ENCODE measurements at regions not wholly inside any gene's neighbourhood (a gene's known extent, or its start where the extent isn't known, plus 50 kb on each side); places are given as distances from the start of the nearest gene placed in this dataset.

GRCh38 chr4:104740161-104740560 lies 245.5 kb upstream of the CXXC4 start:
- Histone ChIP-seq H3K27ac (ENCODE audit: poor library complexity, severe bottlenecking) (no peak overlapping the region), H3K4me3 (ENCODE audit: severe bottlenecking) (no peak overlapping the region), H3K9me3 (ENCODE audit: severe bottlenecking) (no peaks in the 10 kb centered on the region), H3K27me3 (ENCODE audit: insufficient read depth, poor library complexity, severe bottlenecking) (no peaks in the 10 kb centered on the region), H3K36me3 (ENCODE audit: low read depth) (no peaks in the 10 kb centered on the region), H3K4me1 (ENCODE audit: insufficient read depth, poor library complexity, severe bottlenecking) (no peaks in the 10 kb centered on the region)
- no peak for DNase-seq (ENCODE audit: low spot score)
- ATAC-seq (ENCODE audit: low read depth), result no peak
- TF ChIP-seq CTCF (IDR thresholded peaks at IDR 0.05; ENCODE audit: poor library complexity, severe bottlenecking), result no peak

GRCh38 chr4:104743215-104743653 lies 248.5 kb upstream of the CXXC4 start:
- no peaks in the 10 kb centered on the region for H3K27me3 ChIP-seq (ENCODE audit: insufficient read depth, poor library complexity, severe bottlenecking)
- DNase-seq (ENCODE audit: low spot score) (no peak), ATAC-seq (ENCODE audit: low read depth) (no peak)
- no peak overlapping the region for H3K4me3 ChIP-seq (ENCODE audit: severe bottlenecking)
- no peak for TF ChIP-seq CTCF (IDR thresholded peaks at IDR 0.05; ENCODE audit: poor library complexity, severe bottlenecking)
- no peaks in the 10 kb centered on the region for H3K4me1 ChIP-seq (ENCODE audit: insufficient read depth, poor library complexity, severe bottlenecking)
- no peaks in the 10 kb centered on the region for H3K36me3 ChIP-seq (ENCODE audit: low read depth)
- no peak overlapping the region for H3K27ac ChIP-seq (ENCODE audit: poor library complexity, severe bottlenecking)
- no peaks in the 10 kb centered on the region for H3K9me3 ChIP-seq (ENCODE audit: severe bottlenecking)

- H3K9me3 ChIP-seq (ENCODE audit: severe bottlenecking), result no peaks in the 10 kb centered on the region
- ATAC-seq (ENCODE audit: low read depth), result no peak
- no peak for TF ChIP-seq CTCF (IDR thresholded peaks at IDR 0.05; ENCODE audit: poor library complexity, severe bottlenecking)
- H3K36me3 ChIP-seq (ENCODE audit: low read depth), result no peaks in the 10 kb centered on the region
- no peak overlapping the region for H3K4me3 ChIP-seq (ENCODE audit: severe bottlenecking)
- H3K4me1 ChIP-seq (ENCODE audit: insufficient read depth, poor library complexity, severe bottlenecking), result peaks cover 3% of the 10 kb centered on the region
- no peak overlapping the region for H3K27ac ChIP-seq (ENCODE audit: poor library complexity, severe bottlenecking)
- DNase-seq (ENCODE audit: low spot score), result no peak
- no peaks in the 10 kb centered on the region for H3K27me3 ChIP-seq (ENCODE audit: insufficient read depth, poor library complexity, severe bottlenecking)
Observed at GRCh38 chr4:104747635-104748034, 252.9 kb upstream of the CXXC4 start.

- TF ChIP-seq CTCF (IDR thresholded peaks at IDR 0.05; ENCODE audit: poor library complexity, severe bottlenecking), result no peak
- Histone ChIP-seq H3K4me3 (ENCODE audit: severe bottlenecking) (no peak overlapping the region), H3K4me1 (ENCODE audit: insufficient read depth, poor library complexity, severe bottlenecking) (peaks cover 3% of the 10 kb centered on the region), H3K27ac (ENCODE audit: poor library complexity, severe bottlenecking) (no peak overlapping the region), H3K27me3 (ENCODE audit: insufficient read depth, poor library complexity, severe bottlenecking) (no peaks in the 10 kb centered on the region), H3K36me3 (ENCODE audit: low read depth) (no peaks in the 10 kb centered on the region), H3K9me3 (ENCODE audit: severe bottlenecking) (no peaks in the 10 kb centered on the region)
- DNase-seq (ENCODE audit: low spot score) (no peak), ATAC-seq (ENCODE audit: low read depth) (no peak; the same call in 2 of the 3 replicates)
Observed at GRCh38 chr4:104749062-104749461, 254.4 kb upstream of the CXXC4 start.

- Histone ChIP-seq H3K4me1 (ENCODE audit: insufficient read depth, poor library complexity, severe bottlenecking) (peaks cover 3% of the 10 kb centered on the region), H3K27me3 (ENCODE audit: insufficient read depth, poor library complexity, severe bottlenecking) (no peaks in the 10 kb centered on the region), H3K9me3 (ENCODE audit: severe bottlenecking) (no peaks in the 10 kb centered on the region), H3K36me3 (ENCODE audit: low read depth) (no peaks in the 10 kb centered on the region), H3K27ac (ENCODE audit: poor library complexity, severe bottlenecking) (no peak overlapping the region), H3K4me3 (ENCODE audit: severe bottlenecking) (no peak overlapping the region)
- DNase-seq (ENCODE audit: low spot score) (no peak), ATAC-seq (ENCODE audit: low read depth) (no peak)
- no peak for TF ChIP-seq CTCF (IDR thresholded peaks at IDR 0.05; ENCODE audit: poor library complexity, severe bottlenecking)
Observed at GRCh38 chr4:104750008-104750407, 255.3 kb upstream of the CXXC4 start.
